Body of pancreas (tissue), 4 donors: ENCODE measurements at regions not wholly inside any gene's neighbourhood (a gene's known extent, or its start where the extent isn't known, plus 50 kb on each side); places are given as distances from the start of the nearest gene placed in this dataset.

Experiments
- ATAC-seq: fragments of 150-250 bp; one replicate; pipeline ENCODE4 v1.9.1; 2016
- DNase-seq, 4 donors: peaks; one replicate each; pipeline ENCODE4 v3.0.0-alpha.2; 2019
- H3K27ac ChIP-seq, 4 donors: fragments of 200-600 bp; sonication (generic); 1 replicate in 3 of 4; 2 replicates in 1 of 4; pipeline versions ENCODE4 v1.5.1 to v1.6.1; 2016 to 2019; ENCODE audit warnings: mild to moderate bottlenecking in 1 of 4, mixed read lengths in 1 of 4, moderate library complexity in 1 of 4
- H3K27me3 ChIP-seq, 2 donors: fragments of 200-600 bp; sonication (generic); one replicate each; pipeline ENCODE4 v1.6.0; 2016; ENCODE audit warnings: mild to moderate bottlenecking in 1 of 2
- H3K36me3 ChIP-seq, 2 donors: fragments of 200-600 bp; sonication (generic); replicated peaks in 1 of 2; 2 replicates each; pipeline ENCODE4 v1.5.1; 2016; ENCODE audit warnings: low read depth in 2 of 2; ENCODE audit not compliant: insufficient read depth in 1 of 2
- H3K4me1 ChIP-seq: fragments of 200-600 bp; sonication (generic); one replicate; pipeline ENCODE4 v1.6.0; 2016
- H3K4me3 ChIP-seq, 2 donors: fragments of 200-600 bp; sonication (generic); 1 replicate in 1 of 2; 2 replicates in 1 of 2; pipeline ENCODE4 v1.5.1; 2016 to 2019
- H3K9me3 ChIP-seq, 3 donors: fragments of 200-600 bp; sonication (generic); 1 replicate in 2 of 3; 2 replicates in 1 of 3; pipeline ENCODE4 v1.5.1; 2016
- POLR2A ChIP-seq, 3 donors: fragments of 450-650 bp; IDR thresholded peaks; one replicate each; pipeline ENCODE4 v1.6.1; 2016; ENCODE audit warnings: antibody characterized with exemption in 3 of 3, mild to moderate bottlenecking in 2 of 3
- WGBS, 2 donors: methylation state at CpG; one replicate each; pipeline ENCODE4 v1.1.5; 2017; 5-methylcytosine and 5-hydroxymethylcytosine counted together
- intact Hi-C: fragments of 100-400 bp; cut with DNase I; formaldehyde crosslinking; loops from one replicate; pipeline ENCODE4 v1.15.1; 2023
- TF ChIP-seq, protein P1 (sequence below), 7 experiments: fragments of 450-650 bp in 4 of 7; fragments of 200-600 bp in 3 of 7; sonication (generic) in 3 of 7; IDR thresholded peaks; one replicate each; pipeline ENCODE4 v1.5.1; 2016 to 2019; ENCODE audit warnings: antibody characterized with exemption in 7 of 7

DNA sequence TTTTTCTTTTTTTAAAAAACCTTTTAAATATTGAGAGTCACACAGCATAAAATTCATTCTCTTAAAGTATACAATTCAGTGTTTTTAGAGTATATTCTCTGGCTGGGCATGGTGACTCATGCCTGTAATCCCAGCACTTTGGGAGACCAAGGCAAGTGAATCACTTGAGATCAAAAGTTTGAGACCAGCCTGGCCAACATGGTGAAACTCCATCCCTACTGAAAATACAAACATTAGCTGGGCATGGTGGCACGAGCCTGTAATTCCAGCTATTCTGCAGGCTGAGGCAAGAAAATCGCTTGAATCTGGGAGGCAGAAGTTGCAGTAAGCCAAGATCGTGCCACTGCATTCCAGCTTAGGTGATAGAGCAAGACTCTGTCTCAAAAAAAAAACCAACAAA is 68.4 kb upstream of the BCAT1 start:
- H3K4me3 ChIP-seq: no peak overlapping the region
- 65 to 76% methylated on average over 3 of the region's 3 CpGs for WGBS, 2 donors
- intact Hi-C loops: no loop called here
- ATAC-seq: no peak
- TF ChIP-seq POLR2A (IDR thresholded peaks at IDR 0.05): no peak
- TF ChIP-seq, protein P1, sequence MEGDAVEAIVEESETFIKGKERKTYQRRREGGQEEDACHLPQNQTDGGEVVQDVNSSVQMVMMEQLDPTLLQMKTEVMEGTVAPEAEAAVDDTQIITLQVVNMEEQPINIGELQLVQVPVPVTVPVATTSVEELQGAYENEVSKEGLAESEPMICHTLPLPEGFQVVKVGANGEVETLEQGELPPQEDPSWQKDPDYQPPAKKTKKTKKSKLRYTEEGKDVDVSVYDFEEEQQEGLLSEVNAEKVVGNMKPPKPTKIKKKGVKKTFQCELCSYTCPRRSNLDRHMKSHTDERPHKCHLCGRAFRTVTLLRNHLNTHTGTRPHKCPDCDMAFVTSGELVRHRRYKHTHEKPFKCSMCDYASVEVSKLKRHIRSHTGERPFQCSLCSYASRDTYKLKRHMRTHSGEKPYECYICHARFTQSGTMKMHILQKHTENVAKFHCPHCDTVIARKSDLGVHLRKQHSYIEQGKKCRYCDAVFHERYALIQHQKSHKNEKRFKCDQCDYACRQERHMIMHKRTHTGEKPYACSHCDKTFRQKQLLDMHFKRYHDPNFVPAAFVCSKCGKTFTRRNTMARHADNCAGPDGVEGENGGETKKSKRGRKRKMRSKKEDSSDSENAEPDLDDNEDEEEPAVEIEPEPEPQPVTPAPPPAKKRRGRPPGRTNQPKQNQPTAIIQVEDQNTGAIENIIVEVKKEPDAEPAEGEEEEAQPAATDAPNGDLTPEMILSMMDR (IDR thresholded peaks at IDR 0.05): no peak
- H3K9me3 ChIP-seq: peaks cover 0 to 8% (median 0%) of the 10 kb centered on the region in 3 donors
- DNase-seq: no peak
- no peaks in the 10 kb centered on the region for H3K4me1 ChIP-seq
- H3K27me3 ChIP-seq: no peaks in the 10 kb centered on the region
- H3K36me3 ChIP-seq: no peaks in the 10 kb centered on the region
- no peak overlapping the region for H3K27ac ChIP-seq

DNA sequence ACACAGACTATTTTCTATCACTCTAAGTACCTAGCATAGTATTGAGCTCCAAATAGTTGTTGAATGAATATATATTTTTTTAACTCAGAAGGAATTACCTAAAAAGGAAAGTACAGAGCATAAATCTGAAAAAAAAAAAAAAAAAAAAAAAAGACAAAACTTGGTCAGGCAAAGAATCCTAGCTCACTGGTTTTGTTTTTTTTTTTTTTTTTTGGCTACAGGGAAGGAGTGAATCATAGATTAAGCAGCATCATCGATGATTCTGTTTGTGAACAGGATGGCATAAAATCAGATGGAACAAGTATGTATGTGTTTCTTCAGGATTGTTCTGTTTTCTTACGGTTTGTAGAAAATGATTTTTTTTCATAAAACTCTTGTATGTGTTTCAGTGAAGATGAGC is 66.1 kb upstream of the BCAT1 start:
- WGBS, 2 donors: 86 to 89% methylated on average over 2 of the region's 2 CpGs

DNA sequence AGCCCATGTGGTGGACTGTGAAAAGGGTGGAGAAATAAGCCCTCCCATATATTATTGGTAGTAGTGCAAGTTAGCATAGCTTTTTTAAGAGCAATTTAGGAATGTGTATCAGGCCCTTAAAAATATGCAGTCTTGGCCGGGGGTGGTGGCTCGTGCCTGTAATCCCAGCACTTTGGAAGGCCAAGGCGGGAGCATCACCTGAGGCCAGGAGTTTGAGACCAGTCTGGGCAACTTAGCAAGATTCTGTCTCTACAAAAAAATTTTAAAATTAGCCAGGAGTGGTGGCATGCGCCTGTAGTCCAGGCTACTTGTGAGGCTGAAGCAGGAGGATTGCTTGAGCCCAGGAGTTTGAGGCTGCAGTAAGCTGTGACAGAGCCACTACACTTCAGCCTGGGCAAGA is 64.2 kb upstream of the BCAT1 start:
- Histone ChIP-seq H3K27ac (no peak overlapping the region), H3K27me3 (no peaks in the 10 kb centered on the region), H3K9me3 (no peaks in the 10 kb centered on the region), H3K36me3 (no peaks in the 10 kb centered on the region), H3K4me3 (no peak overlapping the region), H3K4me1 (no peaks in the 10 kb centered on the region)
- ATAC-seq (no peak), DNase-seq (no peak)
- TF ChIP-seq POLR2A (IDR thresholded peaks at IDR 0.05): no peak
- TF ChIP-seq, protein P1 (IDR thresholded peaks at IDR 0.05): no peak
- WGBS, 2 donors: 89 to 97% methylated on average over 4 of the region's 4 CpGs
- intact Hi-C loops: no loop called here

More for the DNA sequence above, 66.1 kb upstream of the BCAT1 start:
- no peak overlapping the region for H3K27ac ChIP-seq
- H3K4me3 ChIP-seq: no peak overlapping the region
- H3K9me3 ChIP-seq: peaks cover 0 to 8% (median 0%) of the 10 kb centered on the region in 3 donors
- intact Hi-C loops: no loop called here
- ATAC-seq: no peak
- no peak for DNase-seq
- no peaks in the 10 kb centered on the region for H3K36me3 ChIP-seq
- no peaks in the 10 kb centered on the region for H3K4me1 ChIP-seq
- TF ChIP-seq POLR2A (IDR thresholded peaks at IDR 0.05): no peak
- TF ChIP-seq, protein P1 (IDR thresholded peaks at IDR 0.05): no peak
- H3K27me3 ChIP-seq: no peaks in the 10 kb centered on the region

DNA sequence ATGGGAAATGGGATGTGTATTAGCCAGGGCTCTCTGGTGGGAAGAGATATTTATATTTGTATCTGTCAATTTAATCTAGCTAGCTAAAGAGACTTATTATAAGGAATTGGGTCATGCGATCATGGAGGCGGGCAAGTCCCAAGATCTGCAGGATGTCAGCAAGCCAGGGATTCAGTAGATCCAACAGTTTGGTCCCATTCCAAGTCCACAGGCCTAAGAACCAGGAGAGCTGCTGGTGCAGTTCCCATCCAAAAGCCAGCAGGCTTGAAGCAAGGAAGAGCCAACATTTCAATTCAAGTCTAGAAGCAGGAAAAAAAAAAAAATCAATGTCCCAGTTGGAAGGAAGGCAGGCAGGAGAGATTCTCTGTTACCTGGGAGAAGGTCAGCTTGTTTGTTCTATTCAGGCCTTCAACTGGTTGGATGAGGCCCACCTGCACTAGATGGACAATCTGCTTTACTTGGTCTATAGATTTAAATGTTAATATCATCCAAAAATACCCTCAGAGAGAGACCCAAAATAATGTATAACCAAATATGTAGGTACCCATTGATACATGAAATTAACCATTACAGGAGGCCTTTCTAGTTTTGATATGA is 60.7 kb upstream of the BCAT1 start:
- TF ChIP-seq POLR2A (IDR thresholded peaks at IDR 0.05): no peak
- TF ChIP-seq, protein P1 (IDR thresholded peaks at IDR 0.05): no peak
- ATAC-seq (no peak), DNase-seq (no peak)
- H3K27ac ChIP-seq: no peak overlapping the region
- intact Hi-C loops: no loop called here
- 93 to 98% methylated on average over 2 of the region's 2 CpGs for WGBS, 2 donors
- no peaks in the 10 kb centered on the region for H3K27me3 ChIP-seq
- no peak overlapping the region for H3K4me3 ChIP-seq
- no peaks in the 10 kb centered on the region for H3K9me3 ChIP-seq
- no peaks in the 10 kb centered on the region for H3K4me1 ChIP-seq
- H3K36me3 ChIP-seq: no peaks in the 10 kb centered on the region

DNA sequence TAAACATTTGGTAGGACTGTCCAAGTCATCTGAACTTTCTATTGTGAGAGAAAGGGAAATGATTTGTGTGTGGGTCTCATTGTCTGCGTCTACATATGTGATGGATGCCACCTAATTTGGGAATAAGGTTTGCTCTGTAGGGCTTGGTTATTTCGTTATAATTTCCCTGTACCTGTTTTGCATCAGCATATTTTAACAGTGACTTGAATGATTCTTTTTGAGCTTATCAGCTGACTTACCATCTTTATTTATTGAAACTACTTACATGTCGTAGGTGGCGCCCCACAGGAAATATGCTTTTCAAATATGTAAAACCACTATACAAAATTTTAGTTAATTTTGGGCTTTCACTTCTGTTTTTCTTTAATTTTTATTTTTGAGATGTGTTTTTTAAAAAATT is 56.5 kb upstream of the BCAT1 start:
- Histone ChIP-seq H3K9me3 (no peaks in the 10 kb centered on the region), H3K27ac (no peak overlapping the region), H3K36me3 (no peaks in the 10 kb centered on the region), H3K4me3 (no peak overlapping the region), H3K4me1 (no peaks in the 10 kb centered on the region), H3K27me3 (no peaks in the 10 kb centered on the region)
- 83 to 85% methylated on average over 4 of the region's 4 CpGs for WGBS, 2 donors
- ATAC-seq: no peak
- TF ChIP-seq POLR2A (IDR thresholded peaks at IDR 0.05): no peak
- no peak for DNase-seq
- intact Hi-C loops: no loop called here
